ENCODE measurements at regions not wholly inside any gene's neighbourhood (a gene's known extent, or its start where the extent isn't known, plus 50 kb on each side); places are given as distances from the start of the nearest gene placed in this dataset.

DNA sequence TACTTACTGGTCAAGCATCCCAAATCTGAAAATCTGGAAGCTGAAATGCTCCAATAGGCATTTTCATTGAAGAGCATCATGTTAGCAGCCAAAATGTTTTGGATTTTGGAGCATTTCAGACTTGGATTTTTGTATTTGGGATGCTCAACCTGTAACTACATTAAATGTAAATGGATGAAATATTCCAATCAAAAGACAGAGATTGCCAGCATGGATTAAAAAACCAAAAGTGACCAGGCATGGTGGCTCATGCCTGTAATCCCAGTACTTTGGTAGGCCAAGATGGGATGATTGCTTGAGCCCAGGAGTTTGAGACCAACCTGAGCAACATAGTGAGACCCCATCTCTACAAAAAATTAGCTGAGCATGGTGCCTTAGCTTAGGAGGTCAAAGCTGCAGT lies 110.3 kb downstream of the URB2 start:
- TF ChIP-seq, protein P1, sequence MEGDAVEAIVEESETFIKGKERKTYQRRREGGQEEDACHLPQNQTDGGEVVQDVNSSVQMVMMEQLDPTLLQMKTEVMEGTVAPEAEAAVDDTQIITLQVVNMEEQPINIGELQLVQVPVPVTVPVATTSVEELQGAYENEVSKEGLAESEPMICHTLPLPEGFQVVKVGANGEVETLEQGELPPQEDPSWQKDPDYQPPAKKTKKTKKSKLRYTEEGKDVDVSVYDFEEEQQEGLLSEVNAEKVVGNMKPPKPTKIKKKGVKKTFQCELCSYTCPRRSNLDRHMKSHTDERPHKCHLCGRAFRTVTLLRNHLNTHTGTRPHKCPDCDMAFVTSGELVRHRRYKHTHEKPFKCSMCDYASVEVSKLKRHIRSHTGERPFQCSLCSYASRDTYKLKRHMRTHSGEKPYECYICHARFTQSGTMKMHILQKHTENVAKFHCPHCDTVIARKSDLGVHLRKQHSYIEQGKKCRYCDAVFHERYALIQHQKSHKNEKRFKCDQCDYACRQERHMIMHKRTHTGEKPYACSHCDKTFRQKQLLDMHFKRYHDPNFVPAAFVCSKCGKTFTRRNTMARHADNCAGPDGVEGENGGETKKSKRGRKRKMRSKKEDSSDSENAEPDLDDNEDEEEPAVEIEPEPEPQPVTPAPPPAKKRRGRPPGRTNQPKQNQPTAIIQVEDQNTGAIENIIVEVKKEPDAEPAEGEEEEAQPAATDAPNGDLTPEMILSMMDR (IDR thresholded peaks at IDR 0.05): no peak
- TF ChIP-seq EP300 (IDR thresholded peaks at IDR 0.05): no peak
- TF ChIP-seq POLR2A (IDR thresholded peaks at IDR 0.05): no peak

Data from stomach (tissue), 4 donors.